Ramos (cell line): ENCODE measurements at regions not wholly inside any gene's neighbourhood (a gene's known extent, or its start where the extent isn't known, plus 50 kb on each side); places are given as distances from the start of the nearest gene placed in this dataset.
"Not testable (repeated sequence)": the region's sequence is repeated elsewhere in the genome, so short reads cannot be mapped to it uniquely, and the experiment has no call there.

Experiments used
- in situ Hi-C: fragments of 300-500 bp; cut with MboI; formaldehyde crosslinking; loops from one replicate; pipeline ENCODE4 v1.14.3; 2022; ENCODE audit warnings: low sequenced_read_pairs; ENCODE audit not compliant: unreplicated experiment

DNA sequence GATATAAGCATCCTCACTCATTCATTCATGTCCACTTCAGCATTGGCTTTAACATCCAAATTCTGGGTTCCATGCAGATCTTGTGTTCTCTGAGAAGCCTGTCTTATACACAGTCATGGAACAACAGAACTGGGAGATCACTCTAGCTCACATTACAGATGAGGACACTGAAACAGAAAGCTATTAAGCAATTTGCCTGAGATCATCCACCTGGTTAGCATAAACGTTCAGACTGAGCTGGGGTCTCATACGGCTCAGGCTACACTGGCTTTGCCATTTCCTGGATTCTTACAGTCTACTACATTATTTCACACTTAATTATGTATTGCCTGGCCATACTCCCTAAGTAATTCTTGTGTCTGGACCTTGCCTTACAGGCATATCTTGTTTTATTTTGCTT is 169.4 kb upstream of the FANCL start:
- in situ Hi-C loops, result no loop called here

- in situ Hi-C loops, result no loop called here
Observed at GRCh38 chr2:58407487-58407886, 166.4 kb upstream of the FANCL start.

DNA sequence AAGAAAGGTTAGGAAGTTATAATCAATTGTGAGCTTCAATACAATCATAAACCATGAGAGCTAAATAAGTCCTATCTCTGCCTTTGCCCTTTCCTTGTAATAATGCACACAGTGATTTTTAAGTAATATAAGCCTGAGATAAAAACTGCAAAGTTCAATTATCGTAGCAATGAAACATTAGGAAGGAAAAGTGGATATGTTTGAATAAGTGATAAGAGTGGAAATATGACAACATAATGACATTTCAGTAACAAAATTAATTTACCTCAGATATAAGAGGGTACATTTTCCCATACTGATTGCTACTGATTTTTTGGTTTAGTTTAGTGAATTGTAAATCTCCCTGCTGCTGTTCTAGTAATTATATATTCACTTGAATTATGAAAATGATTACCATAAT is 164.2 kb upstream of the FANCL start:
- in situ Hi-C loops, result no loop called here

DNA sequence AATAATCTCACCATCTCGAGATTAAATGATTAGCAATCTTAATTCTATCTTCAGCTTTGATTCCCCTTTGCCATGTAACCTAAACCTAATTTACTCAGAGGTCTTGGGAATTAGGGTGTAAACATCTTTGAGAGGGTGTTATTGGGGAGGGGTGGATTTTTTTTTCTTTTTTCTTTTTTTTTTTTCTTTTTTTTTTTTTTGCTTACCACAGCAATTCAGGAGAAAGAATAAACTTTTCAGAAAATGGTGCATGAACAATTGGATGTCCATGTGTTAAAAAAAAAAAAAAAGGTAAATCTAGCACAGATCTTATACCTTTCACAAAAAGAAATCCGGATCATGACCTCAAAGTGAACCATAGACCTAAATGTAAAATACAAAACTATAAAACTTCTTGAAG is 160.8 kb upstream of the FANCL start:
- in situ Hi-C loops, result no loop called here

DNA sequence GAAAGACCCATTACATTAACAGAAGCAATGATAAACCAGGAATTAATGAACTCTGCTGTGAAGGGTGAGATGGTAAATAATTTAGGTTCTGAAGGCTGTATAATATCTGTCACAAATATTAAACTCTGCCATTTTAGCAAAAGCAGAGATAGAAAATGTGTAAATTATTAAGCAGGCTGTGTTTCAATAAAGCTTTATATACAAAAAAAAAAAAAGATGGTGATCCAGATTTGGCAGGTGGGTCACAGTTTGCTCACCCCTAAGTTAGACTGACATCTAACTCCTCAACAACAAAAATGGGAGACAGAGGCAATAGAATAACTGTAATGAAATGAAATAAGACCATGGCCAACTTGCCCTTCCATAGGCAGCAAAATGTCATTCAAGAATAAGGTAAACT is 157.3 kb upstream of the FANCL start:
- in situ Hi-C loops, result no loop called here

DNA sequence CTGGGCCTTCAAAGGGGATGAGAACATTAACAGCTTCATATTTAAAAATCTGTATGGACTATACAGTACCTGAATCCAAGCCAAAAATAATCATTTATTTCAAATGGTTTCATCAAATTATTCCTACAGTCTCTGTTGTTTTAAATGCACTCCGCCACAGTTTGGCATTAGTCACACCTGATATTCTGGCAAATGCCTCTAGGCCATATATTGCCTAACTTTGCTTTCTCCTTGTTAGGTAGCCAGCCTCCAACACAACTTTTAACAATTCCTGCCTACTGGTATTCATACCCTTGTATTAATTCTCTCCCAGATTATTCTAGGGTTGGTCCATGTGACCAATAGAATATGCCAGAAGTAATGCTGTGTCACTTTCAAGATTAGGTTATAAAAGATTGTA is 146.6 kb upstream of the FANCL start:
- in situ Hi-C loops, result no loop called here

- in situ Hi-C loops, result not testable (repeated sequence)
Observed at GRCh38 chr2:58386904-58387303, 145.8 kb upstream of the FANCL start.

- in situ Hi-C loops, result no loop called here
Observed at GRCh38 chr2:58378152-58378551, 137.0 kb upstream of the FANCL start.

DNA sequence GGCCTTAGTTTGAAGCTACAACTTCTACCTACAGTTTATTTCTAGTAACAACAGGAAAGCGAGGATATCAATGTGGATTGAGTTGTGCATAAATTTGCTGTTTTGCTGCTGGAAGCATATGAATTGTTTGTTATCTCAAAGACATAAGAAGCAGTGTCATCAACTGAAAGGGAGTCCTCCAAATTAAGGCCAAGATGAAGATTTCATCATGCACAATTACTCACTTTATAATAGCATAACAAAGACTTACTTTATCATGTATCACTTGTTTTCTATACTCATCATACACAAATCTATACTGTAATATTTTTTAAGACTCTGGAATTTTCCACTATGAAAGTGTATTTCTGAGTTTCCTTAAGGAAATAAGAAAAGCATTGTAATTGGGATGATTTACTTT is 136.1 kb upstream of the FANCL start:
- in situ Hi-C loops, result no loop called here

DNA sequence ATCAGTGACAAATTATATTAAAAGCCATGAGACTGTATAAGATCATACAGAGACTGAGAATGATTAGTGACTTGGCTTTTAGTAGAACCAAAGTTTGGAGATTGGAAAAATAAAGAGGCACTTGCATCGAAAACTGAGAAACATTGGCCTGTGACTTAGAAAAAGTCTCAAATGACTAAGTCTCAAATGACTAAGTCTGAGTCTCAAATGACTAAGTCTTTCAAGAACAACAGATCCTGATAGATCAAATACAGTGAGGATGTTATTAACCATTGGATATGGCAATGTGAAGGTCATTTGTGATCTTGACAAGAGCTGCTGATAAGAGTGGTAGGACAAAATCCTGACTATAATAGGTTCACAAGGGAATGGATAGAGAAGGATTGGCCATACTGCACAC is 135.5 kb upstream of the FANCL start:
- in situ Hi-C loops, result no loop called here

GRCh38 chr2:58369594-58369993 is 128.5 kb upstream of the FANCL start:
- in situ Hi-C loops, result no loop called here

- in situ Hi-C loops, result no loop called here
Observed at GRCh38 chr2:58364098-58364497, 123.0 kb upstream of the FANCL start.

GRCh38 chr2:58358026-58358425 is 116.9 kb upstream of the FANCL start:
- in situ Hi-C loops, result no loop called here

DNA sequence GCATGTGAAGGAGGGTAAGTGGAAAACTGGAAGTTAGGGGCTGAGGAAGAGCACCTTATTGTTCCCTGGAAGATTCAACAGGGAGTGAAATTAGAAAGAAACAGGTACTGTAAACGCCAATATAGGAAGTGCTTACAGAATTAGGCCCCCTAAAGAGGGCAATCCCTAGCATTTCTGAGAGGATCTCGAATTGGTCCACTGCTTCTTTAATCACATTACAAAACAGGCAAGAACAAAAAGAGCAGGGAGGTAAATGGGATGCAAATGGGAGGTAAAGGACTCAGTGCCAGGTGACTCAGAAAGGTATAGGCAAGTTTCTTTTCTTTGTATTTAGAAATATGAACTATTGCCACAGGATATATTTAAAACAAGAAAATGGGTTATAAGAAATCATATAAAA is 116.4 kb upstream of the FANCL start:
- in situ Hi-C loops, result no loop called here

DNA sequence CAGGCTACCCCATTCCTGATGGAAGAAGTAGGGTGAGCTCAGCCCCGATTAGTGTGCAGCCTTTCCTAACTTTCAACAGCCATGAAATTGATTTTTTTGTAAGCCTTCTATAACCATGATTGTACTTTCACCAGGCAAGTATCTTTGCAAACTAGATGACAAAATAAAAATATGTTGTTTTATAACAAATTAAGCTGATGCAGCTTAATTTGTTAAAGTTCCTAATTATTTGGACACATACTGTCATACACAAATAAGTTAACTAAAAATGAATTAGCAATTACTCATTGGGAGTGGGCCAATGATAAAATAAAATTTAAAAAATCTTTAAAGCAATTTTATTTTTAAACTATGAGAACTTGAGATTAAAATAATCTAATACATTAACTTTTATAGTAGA is 113.1 kb upstream of the FANCL start:
- in situ Hi-C loops, result no loop called here

GRCh38 chr2:58350484-58350883 is 109.4 kb upstream of the FANCL start:
- in situ Hi-C loops, result no loop called here

GRCh38 chr2:58347810-58348209 is 106.7 kb upstream of the FANCL start:
- in situ Hi-C loops, result no loop called here

DNA sequence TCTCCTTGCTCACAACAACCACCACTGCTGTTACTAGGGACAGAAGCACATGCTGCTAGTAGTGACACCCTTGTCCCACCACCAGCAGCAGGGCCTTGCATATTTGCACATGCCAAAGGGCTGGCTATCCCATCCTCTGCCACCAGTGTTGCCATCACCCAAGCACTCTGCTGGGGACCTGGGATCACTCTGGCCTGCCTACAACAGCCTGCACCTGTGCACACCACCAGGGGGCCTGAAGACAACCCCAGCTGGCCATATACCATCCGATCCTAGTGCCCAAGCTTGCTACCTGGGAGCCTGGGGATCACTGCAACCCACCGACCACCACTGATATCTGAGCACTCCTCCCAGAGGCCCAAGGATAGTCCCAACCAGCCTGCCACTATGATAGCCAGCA is 99.9 kb upstream of the FANCL start:
- in situ Hi-C loops, result no loop called here

DNA sequence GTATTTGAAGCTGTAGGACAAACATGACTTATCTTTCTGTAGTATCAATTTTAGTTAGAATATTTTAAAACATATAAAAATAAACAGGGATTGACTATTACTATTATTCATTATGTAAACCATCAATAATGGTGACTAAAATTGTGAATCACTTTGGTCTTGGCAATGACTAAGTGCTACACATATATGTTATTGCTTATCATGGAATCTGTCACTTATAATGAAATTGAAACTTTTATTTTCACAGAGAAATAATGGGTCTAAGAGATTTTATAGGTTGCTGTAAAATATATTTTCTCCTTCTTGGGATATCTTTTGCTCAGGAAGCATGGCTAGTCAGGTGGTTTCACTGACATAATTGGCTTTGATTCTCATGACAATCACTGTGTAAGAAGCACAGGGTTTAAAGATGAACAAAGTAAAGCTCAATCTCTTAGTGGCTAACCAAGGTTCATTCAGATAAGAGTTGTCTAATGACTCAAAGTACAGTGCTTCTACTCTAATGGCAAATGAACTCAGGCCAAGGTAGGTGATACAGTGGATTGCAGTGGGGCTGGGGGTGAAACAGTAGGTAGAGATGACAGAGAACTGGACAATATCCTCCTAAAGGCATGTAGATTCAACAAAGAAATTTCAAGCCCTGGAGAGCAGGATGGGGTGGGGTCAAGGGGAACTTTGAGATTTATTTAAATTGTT is 98.6 kb upstream of the FANCL start:
- in situ Hi-C loops, result no loop called here

DNA sequence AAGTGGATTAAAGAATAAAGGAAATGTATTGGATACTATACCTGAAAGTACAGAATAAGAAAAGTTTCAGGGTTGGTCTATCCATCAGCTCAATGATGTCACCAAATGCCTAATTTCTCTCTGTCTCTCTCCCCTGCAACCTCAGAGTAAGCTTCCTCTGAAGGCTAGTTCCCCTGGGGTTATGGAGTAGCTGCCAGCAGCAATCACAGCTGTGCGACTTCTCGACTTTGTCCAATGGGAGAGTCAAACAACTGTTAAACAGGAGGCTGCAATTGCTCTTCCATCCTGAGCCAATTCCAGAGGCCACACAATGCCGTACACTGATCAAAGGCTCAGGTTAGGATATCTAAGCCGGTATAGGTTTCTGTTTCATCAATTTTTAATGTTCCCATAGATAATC is 95.3 kb upstream of the FANCL start:
- in situ Hi-C loops, result no loop called here

DNA sequence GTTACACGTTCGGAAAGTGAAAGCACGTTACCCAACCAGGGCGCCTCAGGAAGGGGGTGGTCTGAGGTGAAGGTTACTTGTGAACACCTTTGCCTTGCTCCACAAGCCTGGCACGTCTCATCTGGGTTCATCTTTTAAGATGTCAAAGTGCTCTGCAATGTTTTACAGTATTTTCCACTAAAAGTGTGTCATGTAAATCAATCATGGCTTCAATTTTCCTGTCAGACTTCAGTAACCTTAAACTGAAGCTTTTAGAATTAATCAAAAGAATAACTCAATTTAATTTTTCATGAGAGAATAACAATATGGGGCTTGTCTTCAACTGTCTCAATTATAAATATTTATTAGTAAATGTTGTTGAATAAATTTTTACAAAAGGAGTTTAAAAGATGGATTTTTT is 93.3 kb upstream of the FANCL start:
- in situ Hi-C loops, result no loop called here

DNA sequence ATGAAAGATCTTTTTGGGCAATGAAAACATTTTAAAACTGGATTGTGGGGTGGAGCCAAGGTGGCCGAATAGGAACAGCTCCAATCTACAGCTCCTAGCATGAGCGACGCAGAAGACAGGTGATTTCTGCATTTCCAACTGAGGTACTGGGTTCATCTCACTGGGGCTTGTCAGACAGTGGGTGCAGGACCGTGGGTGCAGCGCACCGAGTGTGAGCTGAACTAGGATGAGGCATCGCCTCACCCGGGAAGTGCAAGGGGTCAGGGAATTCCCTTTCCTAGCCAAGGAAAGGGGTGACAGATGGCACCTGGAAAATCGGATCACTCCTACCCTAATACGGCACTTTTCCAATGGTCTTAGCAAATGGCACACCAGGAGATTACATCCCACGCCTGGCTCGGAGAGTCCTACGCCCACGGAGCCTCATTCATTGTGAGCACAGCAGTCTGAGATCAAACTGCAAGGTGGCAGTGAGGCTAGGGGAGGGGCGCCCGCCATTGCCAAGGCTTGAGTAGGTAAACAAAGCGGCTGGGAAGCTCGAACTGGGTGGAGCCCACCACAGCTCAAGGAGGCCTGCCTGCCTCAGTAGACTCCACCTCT is 84.3 kb upstream of the FANCL start:
- in situ Hi-C loops, result not testable (repeated sequence)
